ENCODE measurements at regions not wholly inside any gene's neighbourhood (a gene's known extent, or its start where the extent isn't known, plus 50 kb on each side); places are given as distances from the start of the nearest gene placed in this dataset.

DNA sequence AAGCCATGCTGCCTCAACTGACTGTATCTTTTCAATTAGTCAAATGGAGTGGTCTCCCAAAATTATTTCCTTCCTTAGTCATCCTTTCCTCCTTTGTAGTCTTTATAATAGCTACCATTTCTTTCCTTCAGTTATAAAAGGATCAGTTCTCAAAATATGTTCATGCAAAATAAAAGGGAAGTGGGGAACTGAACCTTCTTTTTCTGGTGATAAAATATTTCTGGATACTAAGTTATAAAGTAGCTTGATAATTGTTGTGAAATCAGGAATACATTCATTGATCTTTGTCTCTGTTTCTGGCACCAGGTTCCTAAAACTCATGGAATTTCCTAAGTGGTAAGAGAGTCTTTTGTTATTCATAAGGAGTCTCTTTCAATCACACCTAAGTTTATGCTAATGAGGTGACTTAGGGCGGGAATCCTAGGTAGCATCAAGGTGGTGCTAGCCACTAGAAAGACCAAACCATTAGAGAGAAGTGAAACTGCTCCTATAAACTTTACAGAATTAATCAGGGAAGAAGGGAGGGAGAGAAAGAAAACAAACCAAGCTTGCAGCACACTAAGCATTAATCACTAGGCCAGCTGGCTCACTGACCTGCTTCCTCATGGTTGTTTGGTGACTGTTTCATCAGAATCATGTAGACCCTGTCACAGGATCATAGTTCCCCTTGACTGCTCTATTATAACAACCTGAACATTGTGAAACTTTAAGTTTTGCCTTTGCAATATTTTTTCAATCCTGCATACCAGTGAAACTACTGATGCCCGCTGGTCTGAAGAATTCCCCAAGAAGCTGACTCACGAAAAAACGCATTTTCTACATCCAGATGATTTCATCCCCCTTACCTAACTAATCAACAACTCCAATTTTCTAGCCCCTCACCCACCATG lies 161.6 kb upstream of the PTBP2 start:
- WGBS (ENCODE audit: low lambda C conversion rate), result 5% methylated on average over 4 of the region's 4 CpGs
- TF ChIP-seq, protein P1, sequence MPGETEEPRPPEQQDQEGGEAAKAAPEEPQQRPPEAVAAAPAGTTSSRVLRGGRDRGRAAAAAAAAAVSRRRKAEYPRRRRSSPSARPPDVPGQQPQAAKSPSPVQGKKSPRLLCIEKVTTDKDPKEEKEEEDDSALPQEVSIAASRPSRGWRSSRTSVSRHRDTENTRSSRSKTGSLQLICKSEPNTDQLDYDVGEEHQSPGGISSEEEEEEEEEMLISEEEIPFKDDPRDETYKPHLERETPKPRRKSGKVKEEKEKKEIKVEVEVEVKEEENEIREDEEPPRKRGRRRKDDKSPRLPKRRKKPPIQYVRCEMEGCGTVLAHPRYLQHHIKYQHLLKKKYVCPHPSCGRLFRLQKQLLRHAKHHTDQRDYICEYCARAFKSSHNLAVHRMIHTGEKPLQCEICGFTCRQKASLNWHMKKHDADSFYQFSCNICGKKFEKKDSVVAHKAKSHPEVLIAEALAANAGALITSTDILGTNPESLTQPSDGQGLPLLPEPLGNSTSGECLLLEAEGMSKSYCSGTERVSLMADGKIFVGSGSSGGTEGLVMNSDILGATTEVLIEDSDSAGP (CRISPR knock-in tag; IDR thresholded peaks at IDR 0.05; ENCODE audit: borderline replicate concordance), result no peak
- TF ChIP-seq, protein P2, sequence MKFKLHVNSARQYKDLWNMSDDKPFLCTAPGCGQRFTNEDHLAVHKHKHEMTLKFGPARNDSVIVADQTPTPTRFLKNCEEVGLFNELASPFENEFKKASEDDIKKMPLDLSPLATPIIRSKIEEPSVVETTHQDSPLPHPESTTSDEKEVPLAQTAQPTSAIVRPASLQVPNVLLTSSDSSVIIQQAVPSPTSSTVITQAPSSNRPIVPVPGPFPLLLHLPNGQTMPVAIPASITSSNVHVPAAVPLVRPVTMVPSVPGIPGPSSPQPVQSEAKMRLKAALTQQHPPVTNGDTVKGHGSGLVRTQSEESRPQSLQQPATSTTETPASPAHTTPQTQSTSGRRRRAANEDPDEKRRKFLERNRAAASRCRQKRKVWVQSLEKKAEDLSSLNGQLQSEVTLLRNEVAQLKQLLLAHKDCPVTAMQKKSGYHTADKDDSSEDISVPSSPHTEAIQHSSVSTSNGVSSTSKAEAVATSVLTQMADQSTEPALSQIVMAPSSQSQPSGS (CRISPR knock-in tag; IDR thresholded peaks at IDR 0.05), result no peak
- TF ChIP-seq HHEX (CRISPR knock-in tag; IDR thresholded peaks at IDR 0.05) (no peak), DNMT3B (CRISPR knock-in tag; conservative IDR thresholded peaks at IDR 0.05) (no peak), TEAD3 (CRISPR knock-in tag; optimal IDR thresholded peaks at IDR 0.05; ENCODE audit: borderline replicate concordance) (no peak), ZFX (CRISPR knock-in tag; IDR thresholded peaks at IDR 0.05; ENCODE audit: low read depth) (no peak)
- TF ChIP-seq, protein P3, sequence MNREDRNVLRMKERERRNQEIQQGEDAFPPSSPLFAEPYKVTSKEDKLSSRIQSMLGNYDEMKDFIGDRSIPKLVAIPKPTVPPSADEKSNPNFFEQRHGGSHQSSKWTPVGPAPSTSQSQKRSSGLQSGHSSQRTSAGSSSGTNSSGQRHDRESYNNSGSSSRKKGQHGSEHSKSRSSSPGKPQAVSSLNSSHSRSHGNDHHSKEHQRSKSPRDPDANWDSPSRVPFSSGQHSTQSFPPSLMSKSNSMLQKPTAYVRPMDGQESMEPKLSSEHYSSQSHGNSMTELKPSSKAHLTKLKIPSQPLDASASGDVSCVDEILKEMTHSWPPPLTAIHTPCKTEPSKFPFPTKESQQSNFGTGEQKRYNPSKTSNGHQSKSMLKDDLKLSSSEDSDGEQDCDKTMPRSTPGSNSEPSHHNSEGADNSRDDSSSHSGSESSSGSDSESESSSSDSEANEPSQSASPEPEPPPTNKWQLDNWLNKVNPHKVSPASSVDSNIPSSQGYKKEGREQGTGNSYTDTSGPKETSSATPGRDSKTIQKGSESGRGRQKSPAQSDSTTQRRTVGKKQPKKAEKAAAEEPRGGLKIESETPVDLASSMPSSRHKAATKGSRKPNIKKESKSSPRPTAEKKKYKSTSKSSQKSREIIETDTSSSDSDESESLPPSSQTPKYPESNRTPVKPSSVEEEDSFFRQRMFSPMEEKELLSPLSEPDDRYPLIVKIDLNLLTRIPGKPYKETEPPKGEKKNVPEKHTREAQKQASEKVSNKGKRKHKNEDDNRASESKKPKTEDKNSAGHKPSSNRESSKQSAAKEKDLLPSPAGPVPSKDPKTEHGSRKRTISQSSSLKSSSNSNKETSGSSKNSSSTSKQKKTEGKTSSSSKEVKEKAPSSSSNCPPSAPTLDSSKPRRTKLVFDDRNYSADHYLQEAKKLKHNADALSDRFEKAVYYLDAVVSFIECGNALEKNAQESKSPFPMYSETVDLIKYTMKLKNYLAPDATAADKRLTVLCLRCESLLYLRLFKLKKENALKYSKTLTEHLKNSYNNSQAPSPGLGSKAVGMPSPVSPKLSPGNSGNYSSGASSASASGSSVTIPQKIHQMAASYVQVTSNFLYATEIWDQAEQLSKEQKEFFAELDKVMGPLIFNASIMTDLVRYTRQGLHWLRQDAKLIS (CRISPR knock-in tag; IDR thresholded peaks at IDR 0.05), result no peak
- no peak overlapping the region for H2AFZ ChIP-seq (ENCODE audit: low read length)
- no peaks in the 10 kb centered on the region for H4K20me1 ChIP-seq (ENCODE audit: insufficient read depth, low read length)
- BruUV-seq (replicated peaks), result no TSS peak
- FAIRE-seq (no peak), ATAC-seq (no peak), DNase-seq (ENCODE audit: low spot score) (no peak)
- in situ Hi-C loops (cut with HindIII; ENCODE audit: extremely low pct_ligation_motif_present, low pct_unique_long_range_greater_than_20kb), result no loop called here
- H3K4me2 ChIP-seq (ENCODE audit: low read depth, low read length), result no peak overlapping the region
- no peaks in the 10 kb centered on the region for H3K27me3 ChIP-seq (ENCODE audit: control insufficient read depth in 1 of 2, insufficient read depth in 2 of 2, low read length in 2 of 2)
- no peak overlapping the region for H3K4me3 ChIP-seq (replicated peaks in 1 of 3; ENCODE audit: insufficient read depth in 1 of 3, low read depth in 2 of 3, low read length in 3 of 3)
- no peak overlapping the region for H3K27ac ChIP-seq (ENCODE audit: extremely low read length, insufficient read depth, low read length)
- CTCF ChIA-PET (ENCODE audit: low intra/inter-chr PET ratio, low total read pairs), result no interaction called here
- H3K4me1 ChIP-seq (ENCODE audit: insufficient read depth, low read length), result no peaks in the 10 kb centered on the region
- peaks cover 8% of the 10 kb centered on the region for H3K9me3 ChIP-seq (ENCODE audit: low read length)
- no peaks in the 10 kb centered on the region for H3K36me3 ChIP-seq (replicated peaks in 1 of 2; ENCODE audit: control insufficient read depth in 1 of 2, insufficient read depth in 2 of 2, low read length in 2 of 2)
- intact Hi-C loops (cut with micrococcal nuclease; ENCODE audit: unreplicated experiment), result no loop called here
- H3K9ac ChIP-seq (ENCODE audit: insufficient read depth, low read depth, low read length), result no peak overlapping the region
- H3K79me2 ChIP-seq (ENCODE audit: insufficient read depth, low read length), result no peaks in the 10 kb centered on the region
- POLR2A ChIA-PET, result no interaction called here
